ENCODE measurements at regions not wholly inside any gene's neighbourhood (a gene's known extent, or its start where the extent isn't known, plus 50 kb on each side); places are given as distances from the start of the nearest gene placed in this dataset.

DNA sequence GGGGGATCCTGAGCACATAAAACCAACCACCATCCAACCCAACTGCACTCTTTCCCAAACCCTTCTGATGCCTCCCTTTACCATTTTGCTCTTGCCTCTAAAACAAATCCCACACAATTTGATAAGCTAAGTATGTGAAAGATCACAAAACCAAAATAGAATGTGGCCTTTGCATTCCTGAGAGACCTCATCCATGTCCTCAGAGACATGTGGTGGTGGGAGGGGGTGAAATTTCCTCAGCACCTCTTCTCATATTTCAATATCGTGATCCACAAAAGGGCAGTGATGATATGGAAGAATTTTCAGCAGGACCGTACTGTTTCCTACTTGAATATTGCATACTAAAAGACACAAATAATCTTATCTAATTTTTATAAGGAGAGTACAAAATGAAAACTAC is 423.3 kb downstream of the TLE1 start:
- intact Hi-C loops (cut with micrococcal nuclease): no loop called here
- TF ChIP-seq, protein P1, sequence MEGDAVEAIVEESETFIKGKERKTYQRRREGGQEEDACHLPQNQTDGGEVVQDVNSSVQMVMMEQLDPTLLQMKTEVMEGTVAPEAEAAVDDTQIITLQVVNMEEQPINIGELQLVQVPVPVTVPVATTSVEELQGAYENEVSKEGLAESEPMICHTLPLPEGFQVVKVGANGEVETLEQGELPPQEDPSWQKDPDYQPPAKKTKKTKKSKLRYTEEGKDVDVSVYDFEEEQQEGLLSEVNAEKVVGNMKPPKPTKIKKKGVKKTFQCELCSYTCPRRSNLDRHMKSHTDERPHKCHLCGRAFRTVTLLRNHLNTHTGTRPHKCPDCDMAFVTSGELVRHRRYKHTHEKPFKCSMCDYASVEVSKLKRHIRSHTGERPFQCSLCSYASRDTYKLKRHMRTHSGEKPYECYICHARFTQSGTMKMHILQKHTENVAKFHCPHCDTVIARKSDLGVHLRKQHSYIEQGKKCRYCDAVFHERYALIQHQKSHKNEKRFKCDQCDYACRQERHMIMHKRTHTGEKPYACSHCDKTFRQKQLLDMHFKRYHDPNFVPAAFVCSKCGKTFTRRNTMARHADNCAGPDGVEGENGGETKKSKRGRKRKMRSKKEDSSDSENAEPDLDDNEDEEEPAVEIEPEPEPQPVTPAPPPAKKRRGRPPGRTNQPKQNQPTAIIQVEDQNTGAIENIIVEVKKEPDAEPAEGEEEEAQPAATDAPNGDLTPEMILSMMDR (IDR thresholded peaks at IDR 0.05; ENCODE audit: unreplicated experiment): no peak
- CTCF ChIA-PET: no interaction called here

DNA sequence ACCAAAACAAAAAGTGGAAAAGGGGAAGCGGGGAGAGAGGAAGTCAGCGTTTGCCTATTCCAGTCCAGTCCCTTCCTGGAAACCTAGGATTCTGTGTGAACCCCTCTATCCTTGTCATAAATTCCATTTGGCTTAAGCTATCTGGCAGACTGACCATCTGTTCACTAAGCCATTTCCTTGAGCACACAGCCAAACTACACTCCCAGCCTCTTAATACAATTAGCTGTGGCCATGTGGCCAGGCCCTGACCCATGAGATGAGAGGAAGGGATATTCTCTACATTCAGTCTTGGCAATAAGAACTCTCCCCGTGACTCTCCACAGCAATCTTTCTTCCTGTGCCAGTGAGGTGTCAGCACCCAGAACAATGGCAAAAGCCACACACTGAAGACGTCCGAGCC is 424.8 kb downstream of the TLE1 start:
- DNase-seq (ENCODE audit: unreplicated experiment): no peak
- TF ChIP-seq, protein P1 (IDR thresholded peaks at IDR 0.05; ENCODE audit: unreplicated experiment): no peak
- Mint-ChIP-seq H3K36me3 (ENCODE audit: insufficient read depth, unreplicated experiment) (no peaks in the 10 kb centered on the region), H3K9me3 (ENCODE audit: unreplicated experiment) (no peaks in the 10 kb centered on the region), H3K27ac (ENCODE audit: low read depth, unreplicated experiment) (no peak overlapping the region), H3K4me3 (ENCODE audit: unreplicated experiment) (no peak overlapping the region), H3K4me1 (ENCODE audit: insufficient read depth, unreplicated experiment) (no peaks in the 10 kb centered on the region), H3K27me3 (ENCODE audit: insufficient read depth, unreplicated experiment) (no peaks in the 10 kb centered on the region)
- ChIA-PET POLR2A (no interaction called here), CTCF (interaction anchor here (0.6 to 1.1 kb wide), 2 partner anchors 17 to 566 kb away, joined by 3 to 4 read pairs; no protein-coding TSS in a partner anchor)
- BruUV-seq (replicated peaks): no TSS peak
- intact Hi-C loops (cut with micrococcal nuclease): no loop called here

More for the DNA sequence above, 423.3 kb downstream of the TLE1 start:
- Mint-ChIP-seq H3K27ac (ENCODE audit: low read depth, unreplicated experiment) (no peak overlapping the region), H3K27me3 (ENCODE audit: insufficient read depth, unreplicated experiment) (no peaks in the 10 kb centered on the region), H3K36me3 (ENCODE audit: insufficient read depth, unreplicated experiment) (no peaks in the 10 kb centered on the region), H3K4me3 (ENCODE audit: unreplicated experiment) (no peak overlapping the region), H3K9me3 (ENCODE audit: unreplicated experiment) (no peaks in the 10 kb centered on the region), H3K4me1 (ENCODE audit: insufficient read depth, unreplicated experiment) (no peaks in the 10 kb centered on the region)
- BruUV-seq (replicated peaks): no TSS peak
- no peak for DNase-seq (ENCODE audit: unreplicated experiment)
- POLR2A ChIA-PET: interaction anchor here (1.0 kb wide), 1 partner anchor 710 kb away, joined by 3 read pairs; no protein-coding TSS in a partner anchor

DNA sequence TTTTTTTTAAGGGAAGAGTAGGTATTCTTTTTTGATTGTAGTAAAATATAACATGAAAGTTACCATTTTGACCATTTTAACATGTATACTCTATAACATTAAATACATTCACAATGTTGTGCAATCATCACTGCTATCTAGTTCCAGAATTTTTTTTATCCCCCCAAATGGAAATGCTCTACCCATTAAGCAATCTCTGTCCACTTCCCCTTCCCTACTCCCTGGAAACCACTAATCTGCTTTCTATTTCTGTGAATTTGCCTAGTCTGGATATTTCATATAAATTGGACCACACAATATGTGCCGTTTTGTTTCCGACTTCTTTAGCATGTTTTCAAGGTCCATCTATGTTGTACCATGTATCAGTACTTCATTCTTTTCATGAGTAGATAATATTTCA is 429.5 kb downstream of the TLE1 start:
- Mint-ChIP-seq H3K4me3 (ENCODE audit: unreplicated experiment) (no peak overlapping the region), H3K9me3 (ENCODE audit: unreplicated experiment) (no peaks in the 10 kb centered on the region), H3K4me1 (ENCODE audit: insufficient read depth, unreplicated experiment) (no peaks in the 10 kb centered on the region), H3K36me3 (ENCODE audit: insufficient read depth, unreplicated experiment) (no peaks in the 10 kb centered on the region), H3K27me3 (ENCODE audit: insufficient read depth, unreplicated experiment) (no peaks in the 10 kb centered on the region), H3K27ac (ENCODE audit: low read depth, unreplicated experiment) (no peak overlapping the region)
- CTCF ChIA-PET: interaction anchor here (0.7 kb wide), 1 partner anchor 151 kb away, joined by 3 read pairs; no protein-coding TSS in a partner anchor
- TF ChIP-seq, protein P1 (IDR thresholded peaks at IDR 0.05; ENCODE audit: unreplicated experiment): no peak
- intact Hi-C loops (cut with micrococcal nuclease): no loop called here
- POLR2A ChIA-PET: no interaction called here
- DNase-seq (ENCODE audit: unreplicated experiment): no peak
- no TSS peak for BruUV-seq (replicated peaks)

DNA sequence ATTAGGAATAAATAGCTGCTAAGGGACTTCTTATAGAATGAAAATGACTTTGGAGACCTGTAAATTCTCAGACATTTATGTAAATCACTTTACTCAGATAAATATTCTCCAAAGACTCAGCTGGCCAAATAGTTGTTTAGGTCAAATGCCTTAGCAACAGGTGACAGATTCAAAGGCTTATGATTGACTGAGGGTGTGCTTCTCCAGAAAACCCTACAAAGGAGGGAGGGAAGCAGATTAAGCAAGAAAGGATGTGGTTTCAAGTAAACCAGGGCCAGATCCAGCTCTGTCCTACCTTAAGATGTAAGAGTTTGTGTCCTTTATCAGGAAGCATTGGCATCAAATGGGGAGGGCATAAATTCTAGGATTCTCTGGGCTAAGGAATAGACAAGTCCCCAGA is 433.0 kb downstream of the TLE1 start:
- Mint-ChIP-seq H3K36me3 (ENCODE audit: insufficient read depth, unreplicated experiment) (no peaks in the 10 kb centered on the region), H3K9me3 (ENCODE audit: unreplicated experiment) (no peaks in the 10 kb centered on the region), H3K4me1 (ENCODE audit: insufficient read depth, unreplicated experiment) (no peaks in the 10 kb centered on the region), H3K4me3 (ENCODE audit: unreplicated experiment) (no peak overlapping the region), H3K27ac (ENCODE audit: low read depth, unreplicated experiment) (no peak overlapping the region), H3K27me3 (ENCODE audit: insufficient read depth, unreplicated experiment) (no peaks in the 10 kb centered on the region)
- ChIA-PET CTCF (no interaction called here), POLR2A (no interaction called here)
- intact Hi-C loops (cut with micrococcal nuclease): no loop called here
- DNase-seq (ENCODE audit: unreplicated experiment): no peak
- TF ChIP-seq, protein P1 (IDR thresholded peaks at IDR 0.05; ENCODE audit: unreplicated experiment): no peak
- no TSS peak for BruUV-seq (replicated peaks)

Data from MCF 10A (cell line).